Sigmoid colon (tissue), 6 donors: ENCODE measurements at regions not wholly inside any gene's neighbourhood (a gene's known extent, or its start where the extent isn't known, plus 50 kb on each side); places are given as distances from the start of the nearest gene placed in this dataset.

Experiments used
- DNase-seq: peaks from one replicate; pipeline ENCODE4 v3.0.0-alpha.2; 2019
- H3K27ac ChIP-seq, 4 donors: fragments of 200-600 bp; sonication (generic); one replicate each; pipeline ENCODE4 v1.5.1; 2016 to 2019; ENCODE audit warnings: mild to moderate bottlenecking in 1 of 4
- H3K27me3 ChIP-seq, 3 donors: fragments of 200-600 bp; sonication (generic); one replicate each; pipeline ENCODE4 v1.5.1; 2019; ENCODE audit warnings: mild to moderate bottlenecking in 1 of 3
- H3K36me3 ChIP-seq, 4 donors: fragments of 200-600 bp; sonication (generic); one replicate each; pipeline ENCODE4 v1.5.1; 2016 to 2019
- H3K4me1 ChIP-seq, 4 donors: fragments of 200-600 bp; sonication (generic); one replicate each; pipeline ENCODE4 v1.5.1; 2017 to 2019
- H3K4me3 ChIP-seq, 4 donors: fragments of 200-600 bp; sonication (generic); one replicate each; pipeline ENCODE4 v1.5.1; 2017 to 2019; ENCODE audit warnings: mild to moderate bottlenecking in 2 of 4, moderate library complexity in 1 of 4
- H3K9me3 ChIP-seq, 4 donors: fragments of 200-600 bp in 3 of 4; sonication (generic) in 3 of 4; one replicate each; pipeline versions ENCODE4 v1.5.1 to v1.6.1; 2013 to 2019
- CTCF ChIP-seq, 4 experiments: fragments of 450-650 bp in 3 of 4; fragments of 200-600 bp in 1 of 4; IDR thresholded peaks; one replicate each; pipeline ENCODE4 v1.5.1; 2016 to 2019; ENCODE audit warnings: antibody characterized with exemption in 4 of 4, mild to moderate bottlenecking in 3 of 4, moderate library complexity in 2 of 4
- EP300 ChIP-seq, 4 donors: sonication (generic); formaldehyde crosslinking; IDR thresholded peaks; one replicate each; pipeline ENCODE4 v1.6.1; 2017; ENCODE audit warnings: antibody characterized with exemption in 4 of 4
- POLR2A ChIP-seq, 2 donors: fragments of 450-650 bp; IDR thresholded peaks; one replicate each; pipeline ENCODE4 v1.6.1; 2016; ENCODE audit warnings: antibody characterized with exemption in 2 of 2, mild to moderate bottlenecking in 2 of 2, moderate library complexity in 2 of 2
- POLR2AphosphoS5 ChIP-seq, 4 donors: sonication (generic); formaldehyde crosslinking; IDR thresholded peaks; one replicate each; pipeline ENCODE4 v1.6.1; 2017; ENCODE audit warnings: antibody characterized with exemption in 4 of 4
- WGBS, 2 donors: extraction: QIAGEN DNeasy Blood & Tissue Kit; methylation state at CpG; one replicate each; pipeline ENCODE4 v1.1.7; 2013; 5-methylcytosine and 5-hydroxymethylcytosine counted together
- intact Hi-C: fragments of 100-400 bp; cut with DNase I; formaldehyde crosslinking; loops from one replicate; pipeline ENCODE4 v1.15.1; 2023
- donor health status: healthy with polysubstance abuse.
- donor health status: healthy.

- WGBS, 2 donors = 53 to 56% methylated on average over 2 of the region's 2 CpGs
- intact Hi-C loops = no loop called here
- H3K9me3 ChIP-seq = no peaks in the 10 kb centered on the region
These were observed 1305.1 kb upstream of the GJE1 start for GRCh38 chr6:140827593-140827992.

GRCh38 chr6:140825731-140826130, 1307.0 kb upstream of the GJE1 start:
- Histone ChIP-seq H3K4me3 (no peak overlapping the region), H3K27me3 (no peaks in the 10 kb centered on the region), H3K36me3 (no peaks in the 10 kb centered on the region), H3K4me1 (no peaks in the 10 kb centered on the region), H3K27ac (no peak overlapping the region), H3K9me3 (no peaks in the 10 kb centered on the region)
- intact Hi-C loops = no loop called here
- TF ChIP-seq CTCF (IDR thresholded peaks at IDR 0.05) = no peak
- no peak for TF ChIP-seq EP300 (IDR thresholded peaks at IDR 0.05)
- no peak for TF ChIP-seq POLR2AphosphoS5 (IDR thresholded peaks at IDR 0.05)
- TF ChIP-seq POLR2A (IDR thresholded peaks at IDR 0.05) = no peak
- WGBS, 2 donors = 72 to 77% methylated on average over 2 of the region's 2 CpGs
- no peak for DNase-seq

More at GRCh38 chr6:140827593-140827992, 1305.1 kb upstream of the GJE1 start:
- no peak for DNase-seq
- H3K27me3 ChIP-seq = no peaks in the 10 kb centered on the region
- no peak overlapping the region for H3K27ac ChIP-seq
- no peak overlapping the region for H3K4me3 ChIP-seq
- TF ChIP-seq POLR2AphosphoS5 (IDR thresholded peaks at IDR 0.05) (no peak), EP300 (IDR thresholded peaks at IDR 0.05) (no peak), CTCF (IDR thresholded peaks at IDR 0.05) (no peak), POLR2A (IDR thresholded peaks at IDR 0.05) (no peak)
- no peaks in the 10 kb centered on the region for H3K4me1 ChIP-seq
- H3K36me3 ChIP-seq = no peaks in the 10 kb centered on the region

- Histone ChIP-seq H3K4me3 (no peak overlapping the region), H3K27ac (no peak overlapping the region), H3K9me3 (no peaks in the 10 kb centered on the region), H3K27me3 (no peaks in the 10 kb centered on the region), H3K4me1 (no peaks in the 10 kb centered on the region), H3K36me3 (no peaks in the 10 kb centered on the region)
- TF ChIP-seq POLR2A (IDR thresholded peaks at IDR 0.05) = no peak
- TF ChIP-seq CTCF (IDR thresholded peaks at IDR 0.05) = no peak
- TF ChIP-seq POLR2AphosphoS5 (IDR thresholded peaks at IDR 0.05) = no peak
- TF ChIP-seq EP300 (IDR thresholded peaks at IDR 0.05) = no peak
- no peak for DNase-seq
- intact Hi-C loops = no loop called here
These were observed 1308.1 kb upstream of the GJE1 start for GRCh38 chr6:140824595-140824994.

- 77 to 82% methylated on average over 3 of the region's 3 CpGs for WGBS, 2 donors
- H3K27me3 ChIP-seq = no peaks in the 10 kb centered on the region
These were observed 1311.5 kb upstream of the GJE1 start for GRCh38 chr6:140821196-140821595.

More at GRCh38 chr6:140821196-140821595, 1311.5 kb upstream of the GJE1 start:
- no peak overlapping the region for H3K27ac ChIP-seq
- H3K36me3 ChIP-seq = no peaks in the 10 kb centered on the region
- no peak overlapping the region for H3K4me3 ChIP-seq
- no peak for TF ChIP-seq POLR2AphosphoS5 (IDR thresholded peaks at IDR 0.05)
- no peak for TF ChIP-seq POLR2A (IDR thresholded peaks at IDR 0.05)
- TF ChIP-seq EP300 (IDR thresholded peaks at IDR 0.05) = no peak
- TF ChIP-seq CTCF (IDR thresholded peaks at IDR 0.05) = no peak
- no peaks in the 10 kb centered on the region for H3K9me3 ChIP-seq
- H3K4me1 ChIP-seq = no peaks in the 10 kb centered on the region
- intact Hi-C loops = no loop called here
- DNase-seq = no peak
